GM21447 (cell line): ENCODE measurements at regions not wholly inside any gene's neighbourhood (a gene's known extent, or its start where the extent isn't known, plus 50 kb on each side); places are given as distances from the start of the nearest gene placed in this dataset.
"Not testable (repeated sequence)": the region's sequence is repeated elsewhere in the genome, so short reads cannot be mapped to it uniquely, and the experiment has no call there.

ENCODE experiments used
- ATAC-seq: cut with Tn5 transposase; IDR thresholded peaks from one replicate; pipeline ENCODE4 v1.9.1; 2021; ENCODE audit not compliant: unreplicated experiment

- no peak for ATAC-seq
Observed at GRCh38 chr4:179601671-179602070, 2159.4 kb upstream of the AGA start.

GRCh38 chr4:179605196-179605595 lies 2163.0 kb upstream of the AGA start:
- no peak for ATAC-seq

GRCh38 chr4:179607003-179607402 lies 2164.8 kb upstream of the AGA start:
- no peak for ATAC-seq

- no peak for ATAC-seq
Observed at GRCh38 chr4:179615704-179616103, 2173.5 kb upstream of the AGA start.

- ATAC-seq, result no peak
Observed at GRCh38 chr4:179618966-179619365, 2176.7 kb upstream of the AGA start.

- no peak for ATAC-seq
Observed at GRCh38 chr4:179624768-179625181, 2182.5 kb upstream of the AGA start.

GRCh38 chr4:179625406-179625805 lies 2183.2 kb upstream of the AGA start:
- ATAC-seq, result no peak

- ATAC-seq, result no peak
Observed at GRCh38 chr4:179626687-179627086, 2184.4 kb upstream of the AGA start.

GRCh38 chr4:179631321-179631720 lies 2189.1 kb upstream of the AGA start:
- ATAC-seq, result no peak

- ATAC-seq, result no peak
Observed at GRCh38 chr4:179634862-179635261, 2192.6 kb upstream of the AGA start.

- ATAC-seq, result no peak
Observed at GRCh38 chr4:179662522-179662921, 2220.3 kb upstream of the AGA start.

- ATAC-seq, result no peak
Observed at GRCh38 chr4:179663641-179664429, 2221.6 kb upstream of the AGA start.

- no peak for ATAC-seq
Observed at GRCh38 chr4:179664430-179665027, 2222.3 kb upstream of the AGA start.

- no peak for ATAC-seq
Observed at GRCh38 chr4:179666226-179666625, 2224.0 kb upstream of the AGA start.

GRCh38 chr4:179671609-179672008 lies 2229.4 kb upstream of the AGA start:
- ATAC-seq, result no peak

GRCh38 chr4:179678093-179678814 lies 2236.0 kb upstream of the AGA start:
- ATAC-seq, result no peak

GRCh38 chr4:179683661-179684060 lies 2241.4 kb upstream of the AGA start:
- not testable (repeated sequence) for ATAC-seq

GRCh38 chr4:179692222-179692621 lies 2250.0 kb upstream of the AGA start:
- ATAC-seq, result no peak

GRCh38 chr4:179695175-179695574 lies 2252.9 kb upstream of the AGA start:
- ATAC-seq, result no peak

- no peak for ATAC-seq
Observed at GRCh38 chr4:179698321-179698720, 2256.1 kb upstream of the AGA start.

GRCh38 chr4:179709961-179710624 lies 2267.9 kb upstream of the AGA start:
- no peak for ATAC-seq
